ENCODE measurements at regions not wholly inside any gene's neighbourhood (a gene's known extent, or its start where the extent isn't known, plus 50 kb on each side); places are given as distances from the start of the nearest gene placed in this dataset.

- TF ChIP-seq TEAD4 (IDR thresholded peaks at IDR 0.05; ENCODE audit: low read depth, low read length) (no peak), SUZ12 (IDR thresholded peaks at IDR 0.05; ENCODE audit: low read length) (no peak), POLR2AphosphoS5 (IDR thresholded peaks at IDR 0.05; ENCODE audit: low read depth, low read length) (no peak), MAX (IDR thresholded peaks at IDR 0.05) (no peak), EGR1 (IDR thresholded peaks at IDR 0.05; ENCODE audit: borderline replicate concordance, low read depth, low read length) (no peak)
- TF ChIP-seq, protein P1, sequence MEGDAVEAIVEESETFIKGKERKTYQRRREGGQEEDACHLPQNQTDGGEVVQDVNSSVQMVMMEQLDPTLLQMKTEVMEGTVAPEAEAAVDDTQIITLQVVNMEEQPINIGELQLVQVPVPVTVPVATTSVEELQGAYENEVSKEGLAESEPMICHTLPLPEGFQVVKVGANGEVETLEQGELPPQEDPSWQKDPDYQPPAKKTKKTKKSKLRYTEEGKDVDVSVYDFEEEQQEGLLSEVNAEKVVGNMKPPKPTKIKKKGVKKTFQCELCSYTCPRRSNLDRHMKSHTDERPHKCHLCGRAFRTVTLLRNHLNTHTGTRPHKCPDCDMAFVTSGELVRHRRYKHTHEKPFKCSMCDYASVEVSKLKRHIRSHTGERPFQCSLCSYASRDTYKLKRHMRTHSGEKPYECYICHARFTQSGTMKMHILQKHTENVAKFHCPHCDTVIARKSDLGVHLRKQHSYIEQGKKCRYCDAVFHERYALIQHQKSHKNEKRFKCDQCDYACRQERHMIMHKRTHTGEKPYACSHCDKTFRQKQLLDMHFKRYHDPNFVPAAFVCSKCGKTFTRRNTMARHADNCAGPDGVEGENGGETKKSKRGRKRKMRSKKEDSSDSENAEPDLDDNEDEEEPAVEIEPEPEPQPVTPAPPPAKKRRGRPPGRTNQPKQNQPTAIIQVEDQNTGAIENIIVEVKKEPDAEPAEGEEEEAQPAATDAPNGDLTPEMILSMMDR (IDR thresholded peaks at IDR 0.05; ENCODE audit: control extremely low read depth in 1 of 3, insufficient read depth in 1 of 3, low read depth in 1 of 3, low read length in 3 of 3), result no peak
These were observed 230.5 kb downstream of the FGF9 start for GRCh38 chr13:21901336-21901735.
